Glutamatergic neuron (in vitro differentiated cells): ENCODE measurements at regions not wholly inside any gene's neighbourhood (a gene's known extent, or its start where the extent isn't known, plus 50 kb on each side); places are given as distances from the start of the nearest gene placed in this dataset.

Experiments used
- DNase-seq: peaks from one replicate; pipeline ENCODE4 v3.0.0; 2022
- H3K27ac Mint-ChIP-seq: one replicate; pipeline ENCODE4 v1.8.0; 2020; ENCODE audit warnings: mild to moderate bottlenecking, mixed read lengths, inconsistent platforms; ENCODE audit not compliant: unreplicated experiment
- H3K27me3 Mint-ChIP-seq: one replicate; pipeline ENCODE4 v1.8.0; 2020; ENCODE audit warnings: mild to moderate bottlenecking, moderate library complexity, mixed read lengths, inconsistent platforms; ENCODE audit not compliant: unreplicated experiment
- H3K36me3 Mint-ChIP-seq: one replicate; pipeline ENCODE4 v1.8.0; 2020; ENCODE audit warnings: mild to moderate bottlenecking, mixed read lengths, inconsistent platforms; ENCODE audit not compliant: unreplicated experiment
- H3K4me1 Mint-ChIP-seq: one replicate; pipeline ENCODE4 v1.8.0; 2020; ENCODE audit warnings: mild to moderate bottlenecking, low read depth, mixed read lengths, inconsistent platforms; ENCODE audit not compliant: unreplicated experiment
- H3K4me3 Mint-ChIP-seq: one replicate; pipeline ENCODE4 v1.8.0; 2020; ENCODE audit warnings: mild to moderate bottlenecking, mixed read lengths, inconsistent platforms; ENCODE audit not compliant: unreplicated experiment
- H3K9me3 Mint-ChIP-seq: one replicate; pipeline ENCODE4 v1.8.0; 2020; ENCODE audit warnings: mild to moderate bottlenecking, moderate library complexity, mixed read lengths, inconsistent platforms; ENCODE audit not compliant: unreplicated experiment
- CTCF ChIP-seq: fragments of 200-600 bp; sonication (generic); IDR thresholded peaks from one replicate; pipeline ENCODE4 v1.5.0; 2021; ENCODE audit not compliant: partially characterized antibody, unreplicated experiment

- no peak overlapping the region for H3K4me3 Mint-ChIP-seq
- no peak overlapping the region for H3K27ac Mint-ChIP-seq
- H3K36me3 Mint-ChIP-seq: no peaks in the 10 kb centered on the region
- no peaks in the 10 kb centered on the region for H3K27me3 Mint-ChIP-seq
- no peak for DNase-seq
- H3K9me3 Mint-ChIP-seq: peaks cover 2% of the 10 kb centered on the region
- H3K4me1 Mint-ChIP-seq: no peaks in the 10 kb centered on the region
- no peak for TF ChIP-seq CTCF
Measured at GRCh38 chrX:63918611-63919010, 133.6 kb upstream of the ARHGEF9 start.

- Mint-ChIP-seq H3K9me3 (peaks cover 2% of the 10 kb centered on the region), H3K4me1 (no peaks in the 10 kb centered on the region), H3K36me3 (no peaks in the 10 kb centered on the region), H3K27me3 (no peaks in the 10 kb centered on the region), H3K27ac (no peak overlapping the region), H3K4me3 (no peak overlapping the region)
- no peak for DNase-seq
- no peak for TF ChIP-seq CTCF
Measured at GRCh38 chrX:63917296-63917695, 132.3 kb upstream of the ARHGEF9 start.

GRCh38 chrX:63913719-63914118 is 128.7 kb upstream of the ARHGEF9 start:
- peaks cover 2% of the 10 kb centered on the region for H3K9me3 Mint-ChIP-seq
- TF ChIP-seq CTCF: no peak
- no peaks in the 10 kb centered on the region for H3K4me1 Mint-ChIP-seq
- no peak overlapping the region for H3K27ac Mint-ChIP-seq
- H3K4me3 Mint-ChIP-seq: no peak overlapping the region
- H3K36me3 Mint-ChIP-seq: no peaks in the 10 kb centered on the region
- DNase-seq: no peak
- no peaks in the 10 kb centered on the region for H3K27me3 Mint-ChIP-seq

GRCh38 chrX:63889001-63889400 is 104.0 kb upstream of the ARHGEF9 start:
- H3K36me3 Mint-ChIP-seq: peaks cover 3% of the 10 kb centered on the region
- H3K4me1 Mint-ChIP-seq: no peaks in the 10 kb centered on the region
- peaks cover 3% of the 10 kb centered on the region for H3K9me3 Mint-ChIP-seq
- no peak for TF ChIP-seq CTCF
- H3K27ac Mint-ChIP-seq: no peak overlapping the region
- no peak overlapping the region for H3K4me3 Mint-ChIP-seq
- H3K27me3 Mint-ChIP-seq: no peaks in the 10 kb centered on the region
- no peak for DNase-seq

- Mint-ChIP-seq H3K36me3 (no peaks in the 10 kb centered on the region), H3K4me1 (no peaks in the 10 kb centered on the region), H3K4me3 (no peak overlapping the region), H3K27me3 (no peaks in the 10 kb centered on the region), H3K27ac (no peak overlapping the region), H3K9me3 (no peaks in the 10 kb centered on the region)
- no peak for TF ChIP-seq CTCF
- no peak for DNase-seq
Measured at GRCh38 chrX:63884821-63885790, 100.1 kb upstream of the ARHGEF9 start.
